HG03354 (cell line): ENCODE measurements at regions not wholly inside any gene's neighbourhood (a gene's known extent, or its start where the extent isn't known, plus 50 kb on each side); places are given as distances from the start of the nearest gene placed in this dataset.
"Not testable (repeated sequence)": the region's sequence is repeated elsewhere in the genome, so short reads cannot be mapped to it uniquely, and the experiment has no call there.

Source experiments
- ATAC-seq: cut with Tn5 transposase; IDR thresholded peaks from one replicate; pipeline ENCODE4 v1.9.1; 2021; ENCODE audit warnings: mild to moderate bottlenecking; ENCODE audit not compliant: unreplicated experiment, poor library complexity, severe bottlenecking

GRCh38 chr9:18240213-18240612 is 233.7 kb upstream of the ADAMTSL1 start:
- no peak for ATAC-seq

- no peak for ATAC-seq
These were observed 228.0 kb upstream of the ADAMTSL1 start for GRCh38 chr9:18245911-18246310.

GRCh38 chr9:18250053-18250452 is 223.9 kb upstream of the ADAMTSL1 start:
- ATAC-seq = no peak

- ATAC-seq = no peak
These were observed 220.0 kb upstream of the ADAMTSL1 start for GRCh38 chr9:18253950-18254349.

- peak; percentile 97 for ATAC-seq
These were observed 218.8 kb upstream of the ADAMTSL1 start for GRCh38 chr9:18255158-18255629.

- ATAC-seq = no peak
These were observed 218.2 kb upstream of the ADAMTSL1 start for GRCh38 chr9:18255747-18256146.

GRCh38 chr9:18256568-18256967 is 217.4 kb upstream of the ADAMTSL1 start:
- ATAC-seq = no peak

- no peak for ATAC-seq
These were observed 213.4 kb upstream of the ADAMTSL1 start for GRCh38 chr9:18260521-18260920.

GRCh38 chr9:18261181-18261580 is 212.8 kb upstream of the ADAMTSL1 start:
- no peak for ATAC-seq

- ATAC-seq = no peak
These were observed 210.6 kb upstream of the ADAMTSL1 start for GRCh38 chr9:18263377-18263776.

- ATAC-seq = no peak
These were observed 205.6 kb upstream of the ADAMTSL1 start for GRCh38 chr9:18268381-18268780.

GRCh38 chr9:18269561-18269960 is 204.4 kb upstream of the ADAMTSL1 start:
- ATAC-seq = no peak

- no peak for ATAC-seq
These were observed 199.3 kb upstream of the ADAMTSL1 start for GRCh38 chr9:18274693-18275092.

GRCh38 chr9:18275313-18275990 is 198.5 kb upstream of the ADAMTSL1 start:
- ATAC-seq = no peak

- ATAC-seq = no peak
These were observed 192.7 kb upstream of the ADAMTSL1 start for GRCh38 chr9:18281291-18281690.

GRCh38 chr9:18294229-18294628 is 179.7 kb upstream of the ADAMTSL1 start:
- no peak for ATAC-seq

GRCh38 chr9:18296702-18297055 is 177.3 kb upstream of the ADAMTSL1 start:
- ATAC-seq = no peak

GRCh38 chr9:18297056-18297841 is 176.7 kb upstream of the ADAMTSL1 start:
- no peak for ATAC-seq

GRCh38 chr9:18299449-18299848 is 174.5 kb upstream of the ADAMTSL1 start:
- no peak for ATAC-seq

- not testable (repeated sequence) for ATAC-seq
These were observed 168.7 kb upstream of the ADAMTSL1 start for GRCh38 chr9:18305167-18305806.

GRCh38 chr9:18314316-18314715 is 159.6 kb upstream of the ADAMTSL1 start:
- no peak for ATAC-seq
